Nephron progenitor cell (in vitro differentiated cells): ENCODE measurements at regions not wholly inside any gene's neighbourhood (a gene's known extent, or its start where the extent isn't known, plus 50 kb on each side); places are given as distances from the start of the nearest gene placed in this dataset.
"Not testable (repeated sequence)": the region's sequence is repeated elsewhere in the genome, so short reads cannot be mapped to it uniquely, and the experiment has no call there.

Experiments used
- DNase-seq: peaks from one replicate; pipeline ENCODE4 v3.0.0; 2021
- H3K27ac Mint-ChIP-seq: 2 replicates; pipeline ENCODE4 v1.8.0; 2021; ENCODE audit warnings: mild to moderate bottlenecking, moderate library complexity, mixed read lengths
- H3K27me3 Mint-ChIP-seq: 2 replicates; pipeline ENCODE4 v1.8.0; 2021; ENCODE audit warnings: mild to moderate bottlenecking, low read depth, mixed read lengths; ENCODE audit not compliant: poor library complexity
- H3K36me3 Mint-ChIP-seq: 2 replicates; pipeline ENCODE4 v1.8.0; 2021; ENCODE audit warnings: low read depth, mixed read lengths
- H3K4me1 Mint-ChIP-seq: 2 replicates; pipeline ENCODE4 v1.8.0; 2021; ENCODE audit warnings: mixed read lengths
- H3K4me3 Mint-ChIP-seq: 2 replicates; pipeline ENCODE4 v1.8.0; 2021; ENCODE audit warnings: mild to moderate bottlenecking, moderate library complexity, mixed read lengths
- H3K9me3 Mint-ChIP-seq: 2 replicates; pipeline ENCODE4 v1.8.0; 2021; ENCODE audit warnings: mild to moderate bottlenecking, moderate library complexity, mixed read lengths
- TF ChIP-seq, protein P1 (sequence below): fragments of 200-600 bp; sonication (generic); IDR thresholded peaks from 2 replicates; pipeline ENCODE4 v1.5.0; 2021; ENCODE audit warnings: antibody characterized with exemption

DNA sequence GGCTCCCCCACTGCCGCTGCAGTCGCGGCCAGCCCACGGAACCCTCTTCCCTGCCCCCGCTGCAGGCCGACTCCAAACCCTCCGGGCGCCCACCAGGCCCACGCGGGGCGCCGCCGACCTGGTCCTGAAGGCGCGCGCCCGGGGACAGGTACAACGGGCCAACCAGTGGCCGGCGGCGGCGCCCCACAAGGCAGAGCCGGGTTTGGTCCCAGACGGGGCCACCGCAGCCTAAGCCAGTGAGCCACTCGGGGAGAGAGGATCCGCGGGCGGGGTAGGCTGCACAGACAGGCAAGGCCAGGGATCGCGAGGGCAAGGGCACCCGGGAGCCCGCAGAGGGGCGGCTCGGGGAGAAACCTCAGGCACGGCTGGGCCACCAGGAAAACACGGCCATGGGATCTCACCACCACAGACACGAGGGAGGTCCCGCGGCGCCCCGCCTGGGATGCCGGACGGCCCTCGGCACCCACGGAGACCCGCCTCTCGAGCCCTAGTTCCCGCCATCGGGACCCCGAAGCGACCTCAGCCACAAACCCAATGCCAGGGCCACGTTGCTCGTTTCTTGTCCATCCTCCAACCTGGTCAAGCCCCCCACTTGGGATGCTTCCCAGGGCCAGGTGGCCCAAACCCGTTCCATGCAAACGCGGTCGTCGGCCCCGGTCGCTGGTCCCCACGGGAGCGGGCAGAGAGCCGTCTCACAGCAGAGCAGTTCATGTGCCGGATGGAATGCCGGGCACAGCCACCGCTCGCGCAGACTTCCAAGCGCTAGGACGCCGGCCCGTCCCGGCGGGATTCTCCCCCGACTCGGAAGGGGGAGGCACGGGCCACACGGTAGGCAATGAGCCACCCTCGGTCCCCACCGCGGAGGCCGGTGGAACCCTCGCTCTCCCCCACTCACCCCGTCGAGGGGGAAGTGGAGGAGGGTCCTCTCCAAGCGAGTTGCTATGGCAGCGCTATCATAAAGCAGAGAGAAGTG, 1956.6 kb upstream of the DEFB115 start:
- H3K4me3 Mint-ChIP-seq = no peak overlapping the region
- no peaks in the 10 kb centered on the region for H3K27me3 Mint-ChIP-seq
- no peak overlapping the region for H3K27ac Mint-ChIP-seq
- H3K9me3 Mint-ChIP-seq = peaks cover 73% of the 10 kb centered on the region
- no peak for DNase-seq
- H3K36me3 Mint-ChIP-seq = peaks cover 22% of the 10 kb centered on the region
- H3K4me1 Mint-ChIP-seq = no peaks in the 10 kb centered on the region
- TF ChIP-seq, protein P1, sequence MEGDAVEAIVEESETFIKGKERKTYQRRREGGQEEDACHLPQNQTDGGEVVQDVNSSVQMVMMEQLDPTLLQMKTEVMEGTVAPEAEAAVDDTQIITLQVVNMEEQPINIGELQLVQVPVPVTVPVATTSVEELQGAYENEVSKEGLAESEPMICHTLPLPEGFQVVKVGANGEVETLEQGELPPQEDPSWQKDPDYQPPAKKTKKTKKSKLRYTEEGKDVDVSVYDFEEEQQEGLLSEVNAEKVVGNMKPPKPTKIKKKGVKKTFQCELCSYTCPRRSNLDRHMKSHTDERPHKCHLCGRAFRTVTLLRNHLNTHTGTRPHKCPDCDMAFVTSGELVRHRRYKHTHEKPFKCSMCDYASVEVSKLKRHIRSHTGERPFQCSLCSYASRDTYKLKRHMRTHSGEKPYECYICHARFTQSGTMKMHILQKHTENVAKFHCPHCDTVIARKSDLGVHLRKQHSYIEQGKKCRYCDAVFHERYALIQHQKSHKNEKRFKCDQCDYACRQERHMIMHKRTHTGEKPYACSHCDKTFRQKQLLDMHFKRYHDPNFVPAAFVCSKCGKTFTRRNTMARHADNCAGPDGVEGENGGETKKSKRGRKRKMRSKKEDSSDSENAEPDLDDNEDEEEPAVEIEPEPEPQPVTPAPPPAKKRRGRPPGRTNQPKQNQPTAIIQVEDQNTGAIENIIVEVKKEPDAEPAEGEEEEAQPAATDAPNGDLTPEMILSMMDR = no peak

DNA sequence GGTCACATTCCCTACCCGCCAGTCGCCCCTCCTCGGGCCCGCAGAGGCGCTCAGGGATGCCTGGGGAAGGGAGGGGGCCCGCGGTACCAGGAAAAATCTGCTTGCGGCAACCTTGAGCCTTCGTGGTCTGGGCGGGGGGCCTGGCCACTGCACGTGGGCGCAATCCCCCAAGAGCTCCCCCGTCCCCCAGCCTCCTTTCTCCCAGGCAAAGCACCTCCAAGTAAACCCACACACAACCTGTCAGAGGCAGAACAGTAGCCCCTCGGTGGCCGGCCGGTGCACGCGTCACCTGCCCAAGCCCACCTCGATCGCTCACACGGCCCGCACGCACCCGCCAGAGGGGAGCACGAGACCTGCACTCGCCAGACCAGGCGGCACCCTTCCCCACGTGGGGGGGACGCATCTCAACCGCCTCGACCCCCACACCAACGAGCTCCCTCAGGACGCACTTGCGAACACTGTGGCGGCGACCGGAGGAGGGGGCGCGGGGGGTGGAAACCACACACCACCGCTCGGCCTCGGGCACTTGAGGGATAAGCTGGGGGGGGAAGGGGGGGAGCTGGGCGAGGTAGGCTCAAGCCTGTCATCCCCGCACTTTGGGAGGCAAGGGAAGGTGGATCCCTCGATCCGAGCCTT, 1955.7 kb upstream of the DEFB115 start:
- no peak overlapping the region for H3K4me3 Mint-ChIP-seq
- no peak for DNase-seq
- H3K27me3 Mint-ChIP-seq = no peaks in the 10 kb centered on the region
- peaks cover 82% of the 10 kb centered on the region for H3K9me3 Mint-ChIP-seq
- H3K27ac Mint-ChIP-seq = no peak overlapping the region
- TF ChIP-seq, protein P1 = no peak
- H3K36me3 Mint-ChIP-seq = peaks cover 28% of the 10 kb centered on the region
- no peaks in the 10 kb centered on the region for H3K4me1 Mint-ChIP-seq

DNA sequence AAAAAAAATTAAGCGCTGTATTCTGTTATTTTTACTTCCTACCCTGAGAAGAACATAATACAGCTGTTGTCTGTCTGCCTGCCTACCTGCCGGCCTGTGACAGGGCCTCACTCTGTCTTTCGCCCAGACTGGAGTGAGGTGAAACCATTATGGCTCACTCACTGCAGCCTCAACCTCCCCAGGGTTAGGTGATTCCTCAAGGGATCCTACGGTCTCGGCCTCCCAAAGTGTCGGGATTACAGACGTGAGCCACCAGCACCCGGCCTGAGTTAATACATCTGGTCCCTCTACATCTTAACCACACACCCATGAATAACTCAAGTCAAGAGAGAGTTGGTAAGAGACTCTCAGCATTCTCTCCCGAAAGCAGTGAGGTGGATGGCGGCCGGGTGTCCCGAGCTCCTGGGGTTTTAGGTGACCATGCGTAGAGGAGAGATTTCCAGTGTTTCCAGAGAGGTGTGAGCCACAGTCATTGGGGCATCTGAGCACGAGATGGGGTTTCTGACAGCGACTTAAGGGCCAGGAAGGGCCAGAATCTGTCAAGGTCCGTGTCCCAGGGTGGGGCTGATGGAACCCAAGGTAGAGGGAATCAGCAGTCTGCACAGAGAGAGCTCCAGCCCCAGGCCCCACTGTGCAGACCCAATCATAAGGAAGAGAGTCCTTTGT, 1954.4 kb upstream of the DEFB115 start:
- Mint-ChIP-seq H3K4me3 (no peak overlapping the region), H3K27ac (no peak overlapping the region), H3K36me3 (peaks cover 32% of the 10 kb centered on the region), H3K27me3 (peaks cover 5% of the 10 kb centered on the region), H3K9me3 (peaks cover 85% of the 10 kb centered on the region), H3K4me1 (no peaks in the 10 kb centered on the region)
- DNase-seq = no peak
- TF ChIP-seq, protein P1 = no peak

DNA sequence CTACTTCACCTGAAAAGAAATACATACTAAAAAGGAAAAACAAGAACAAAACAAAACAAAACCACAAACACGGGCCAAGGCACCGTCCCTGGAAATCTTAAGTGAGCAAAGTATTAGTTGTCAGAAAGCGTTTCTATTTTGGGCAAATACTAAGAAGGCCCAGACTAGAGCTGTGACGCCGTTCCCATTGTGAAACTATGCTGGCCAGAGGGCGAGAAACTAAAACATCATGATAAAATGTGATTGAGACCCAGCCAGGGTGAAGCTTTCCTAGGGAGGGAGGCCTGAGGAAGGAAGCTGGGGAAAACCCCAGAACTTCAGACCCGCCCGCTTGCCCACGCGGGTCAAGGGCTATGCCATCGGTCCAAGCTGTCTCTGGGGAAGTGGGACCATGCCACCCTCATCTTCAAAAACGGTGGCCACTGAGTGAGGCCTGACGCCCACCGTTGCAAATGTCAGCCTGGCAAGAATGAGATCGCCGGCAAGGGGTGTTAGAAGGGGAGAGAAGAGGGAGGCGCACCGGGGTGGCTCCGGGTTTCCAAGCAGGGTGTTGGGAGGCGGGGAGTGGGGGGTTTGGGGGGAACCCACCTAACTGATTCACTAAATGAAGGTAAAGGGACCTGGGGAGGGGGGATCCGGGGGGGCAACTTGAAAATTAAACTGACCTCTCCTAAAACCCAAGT, 1950.9 kb upstream of the DEFB115 start:
- DNase-seq = no peak
- no peaks in the 10 kb centered on the region for H3K4me1 Mint-ChIP-seq
- H3K9me3 Mint-ChIP-seq = peaks cover 97% of the 10 kb centered on the region
- H3K27me3 Mint-ChIP-seq = peaks cover 13% of the 10 kb centered on the region
- H3K36me3 Mint-ChIP-seq = peaks cover 39% of the 10 kb centered on the region
- H3K27ac Mint-ChIP-seq = no peak overlapping the region
- H3K4me3 Mint-ChIP-seq = no peak overlapping the region
- TF ChIP-seq, protein P1 = no peak

DNA sequence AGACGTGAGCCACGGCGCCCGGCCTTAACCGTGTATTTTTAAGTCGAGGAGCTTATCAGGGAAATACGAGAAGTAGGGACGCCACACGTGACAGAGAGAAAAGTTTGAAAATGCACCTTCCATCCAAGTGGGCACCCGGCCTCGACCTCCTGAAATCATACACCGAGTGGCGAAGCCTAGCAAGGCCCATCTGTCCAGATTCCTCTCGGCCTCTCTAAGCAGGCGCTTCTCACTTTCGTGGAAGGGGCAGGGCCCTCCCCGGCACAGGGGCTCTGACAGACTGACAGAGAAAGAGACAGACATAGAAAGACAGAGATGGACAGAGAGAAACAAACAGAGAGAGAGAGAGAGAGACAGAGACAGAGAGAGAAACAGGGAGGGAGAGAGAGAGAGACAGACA, 1950.0 kb upstream of the DEFB115 start:
- Mint-ChIP-seq H3K27me3 (peaks cover 13% of the 10 kb centered on the region), H3K36me3 (peaks cover 39% of the 10 kb centered on the region), H3K9me3 (peaks cover 97% of the 10 kb centered on the region)
- not testable (repeated sequence) for H3K4me1 Mint-ChIP-seq, H3K4me3 Mint-ChIP-seq, DNase-seq, H3K27ac Mint-ChIP-seq

DNA sequence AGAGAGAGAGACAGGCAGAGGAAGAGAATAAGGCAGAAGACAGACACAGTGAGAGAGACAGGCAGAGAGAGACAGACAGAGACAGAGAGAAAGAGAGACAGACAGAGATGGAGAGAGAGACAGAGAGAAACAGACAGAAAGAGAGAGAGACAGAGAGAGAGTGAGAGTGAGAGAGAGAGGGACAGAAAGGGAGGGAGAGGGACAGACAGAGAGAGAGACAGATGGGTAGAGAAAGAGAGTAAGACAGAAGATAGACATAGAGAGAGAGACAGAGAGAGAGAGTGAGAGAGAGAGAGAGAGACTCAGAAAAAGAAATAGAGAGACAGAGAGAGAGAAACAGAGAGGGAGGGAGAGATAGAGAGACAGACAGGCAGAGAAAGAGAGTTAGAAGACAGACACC, 1948.5 kb upstream of the DEFB115 start:
- not testable (repeated sequence) for H3K4me3 Mint-ChIP-seq, H3K27ac Mint-ChIP-seq, DNase-seq, H3K4me1 Mint-ChIP-seq
- peaks cover 97% of the 10 kb centered on the region for H3K9me3 Mint-ChIP-seq
- H3K36me3 Mint-ChIP-seq = peaks cover 33% of the 10 kb centered on the region
- peaks cover 13% of the 10 kb centered on the region for H3K27me3 Mint-ChIP-seq

DNA sequence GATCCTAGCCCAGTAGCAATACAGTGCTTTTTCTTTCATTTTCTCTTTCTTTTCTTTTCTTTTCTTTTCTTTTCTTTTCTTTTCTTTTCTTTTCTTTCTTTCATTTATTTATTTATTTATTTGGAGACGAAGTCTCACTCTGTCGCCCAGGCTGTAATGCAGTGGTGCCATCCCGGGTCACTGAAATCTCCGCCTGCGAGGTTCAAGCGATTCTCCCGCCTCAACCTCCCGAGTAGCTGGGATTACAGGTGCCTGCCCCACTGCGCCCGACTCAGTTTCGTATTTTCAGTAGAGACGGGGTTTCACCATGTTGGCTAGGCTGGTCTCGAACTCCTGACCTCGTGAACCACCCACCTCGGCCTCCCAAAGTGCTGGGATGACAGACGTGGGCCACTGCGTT, 1948.0 kb upstream of the DEFB115 start:
- Mint-ChIP-seq H3K36me3 (peaks cover 31% of the 10 kb centered on the region), H3K9me3 (peaks cover 97% of the 10 kb centered on the region), H3K27me3 (peaks cover 13% of the 10 kb centered on the region)
- not testable (repeated sequence) for H3K27ac Mint-ChIP-seq, DNase-seq, H3K4me1 Mint-ChIP-seq, H3K4me3 Mint-ChIP-seq

DNA sequence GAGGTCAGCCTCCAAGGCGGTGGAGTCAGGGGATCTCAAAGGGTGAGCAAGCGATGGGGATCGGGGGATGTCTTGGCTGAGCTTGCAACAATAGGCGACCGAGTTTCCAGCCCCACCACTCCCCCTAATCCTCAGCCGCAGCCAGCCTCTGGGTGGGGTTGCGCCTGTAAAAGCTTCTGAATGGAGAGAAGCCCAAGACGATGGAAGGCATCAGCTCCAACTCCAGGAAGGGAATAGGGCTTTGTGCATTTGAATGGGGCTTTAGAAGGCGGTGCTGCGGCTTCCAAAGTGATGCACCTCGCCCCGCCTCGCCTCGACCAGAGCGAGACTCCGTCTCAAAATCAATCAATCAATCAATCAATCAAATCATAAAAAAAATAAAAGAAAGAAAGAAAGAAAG, 1946.4 kb upstream of the DEFB115 start:
- Mint-ChIP-seq H3K27me3 (peaks cover 13% of the 10 kb centered on the region), H3K9me3 (peaks cover 89% of the 10 kb centered on the region), H3K36me3 (peaks cover 15% of the 10 kb centered on the region)
- not testable (repeated sequence) for H3K27ac Mint-ChIP-seq, H3K4me3 Mint-ChIP-seq, DNase-seq, H3K4me1 Mint-ChIP-seq

DNA sequence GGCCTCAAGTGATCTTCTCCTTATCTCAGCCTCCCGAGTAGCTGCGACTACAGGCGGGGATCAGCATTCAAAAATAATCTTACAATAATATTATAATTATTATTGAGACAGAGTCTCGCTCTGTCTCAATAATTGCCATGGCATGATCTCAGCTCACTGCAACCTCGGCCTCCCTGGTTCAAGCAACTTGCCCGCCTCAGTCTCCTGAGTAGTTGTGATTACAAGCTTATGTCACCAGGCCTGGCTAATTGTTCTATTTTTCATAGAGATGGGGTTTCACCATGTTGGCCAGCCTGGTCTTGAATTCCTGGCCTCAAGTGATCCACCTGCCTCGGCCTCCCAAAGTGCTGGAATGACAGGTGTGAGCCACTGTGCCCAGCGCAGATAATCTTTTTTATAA, 1944.8 kb upstream of the DEFB115 start:
- not testable (repeated sequence) for H3K27ac Mint-ChIP-seq, DNase-seq, H3K4me1 Mint-ChIP-seq, H3K4me3 Mint-ChIP-seq
- H3K27me3 Mint-ChIP-seq = peaks cover 12% of the 10 kb centered on the region
- peaks cover 10% of the 10 kb centered on the region for H3K36me3 Mint-ChIP-seq
- H3K9me3 Mint-ChIP-seq = peaks cover 92% of the 10 kb centered on the region
